ENCODE measurements at regions not wholly inside any gene's neighbourhood (a gene's known extent, or its start where the extent isn't known, plus 50 kb on each side); places are given as distances from the start of the nearest gene placed in this dataset.
"Not testable (repeated sequence)": the region's sequence is repeated elsewhere in the genome, so short reads cannot be mapped to it uniquely, and the experiment has no call there.

- Mint-ChIP-seq H3K4me1 (no peaks in the 10 kb centered on the region), H3K9me3 (no peaks in the 10 kb centered on the region), H3K4me3 (no peak overlapping the region), H3K27me3 (no peaks in the 10 kb centered on the region), H3K36me3 (ENCODE audit: low read depth) (no peaks in the 10 kb centered on the region), H3K27ac (no peak overlapping the region)
- CTCF ChIA-PET: no interaction called here
- no peak for DNase-seq
- POLR2A ChIA-PET: no interaction called here
Observed at GRCh38 chrX:81979806-81980515, 778.1 kb downstream of the SH3BGRL start.

DNA sequence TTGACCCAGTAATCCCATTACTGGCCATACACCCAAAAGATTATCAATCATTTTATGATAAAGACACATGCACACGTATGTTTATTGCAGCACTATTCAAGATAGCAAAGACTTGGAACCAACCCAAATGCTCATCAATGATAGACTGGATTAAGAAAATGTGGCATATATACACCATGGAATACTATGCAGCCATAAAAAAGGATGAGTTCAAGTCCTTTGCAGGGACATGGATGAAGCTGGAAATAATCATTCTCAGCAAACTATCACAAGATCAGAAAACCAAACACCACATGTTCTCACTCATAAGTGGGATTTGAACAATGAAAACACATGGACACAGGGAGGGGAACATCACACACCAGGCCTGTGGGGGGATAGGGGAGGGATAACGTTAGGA, 785.3 kb downstream of the SH3BGRL start:
- CTCF ChIA-PET; H3K36me3 Mint-ChIP-seq (ENCODE audit: low read depth); POLR2A ChIA-PET; DNase-seq; H3K4me1 Mint-ChIP-seq; H3K4me3 Mint-ChIP-seq; H3K27me3 Mint-ChIP-seq; H3K9me3 Mint-ChIP-seq; H3K27ac Mint-ChIP-seq: not testable (repeated sequence)

GRCh38 chrX:81996166-81996565, 794.3 kb downstream of the SH3BGRL start:
- no peak overlapping the region for H3K27ac Mint-ChIP-seq
- H3K4me1 Mint-ChIP-seq: no peaks in the 10 kb centered on the region
- CTCF ChIA-PET: no interaction called here
- H3K9me3 Mint-ChIP-seq: peaks cover 7% of the 10 kb centered on the region
- POLR2A ChIA-PET: no interaction called here
- no peaks in the 10 kb centered on the region for H3K36me3 Mint-ChIP-seq (ENCODE audit: low read depth)
- no peak overlapping the region for H3K4me3 Mint-ChIP-seq
- H3K27me3 Mint-ChIP-seq: no peaks in the 10 kb centered on the region
- no peak for DNase-seq

DNA sequence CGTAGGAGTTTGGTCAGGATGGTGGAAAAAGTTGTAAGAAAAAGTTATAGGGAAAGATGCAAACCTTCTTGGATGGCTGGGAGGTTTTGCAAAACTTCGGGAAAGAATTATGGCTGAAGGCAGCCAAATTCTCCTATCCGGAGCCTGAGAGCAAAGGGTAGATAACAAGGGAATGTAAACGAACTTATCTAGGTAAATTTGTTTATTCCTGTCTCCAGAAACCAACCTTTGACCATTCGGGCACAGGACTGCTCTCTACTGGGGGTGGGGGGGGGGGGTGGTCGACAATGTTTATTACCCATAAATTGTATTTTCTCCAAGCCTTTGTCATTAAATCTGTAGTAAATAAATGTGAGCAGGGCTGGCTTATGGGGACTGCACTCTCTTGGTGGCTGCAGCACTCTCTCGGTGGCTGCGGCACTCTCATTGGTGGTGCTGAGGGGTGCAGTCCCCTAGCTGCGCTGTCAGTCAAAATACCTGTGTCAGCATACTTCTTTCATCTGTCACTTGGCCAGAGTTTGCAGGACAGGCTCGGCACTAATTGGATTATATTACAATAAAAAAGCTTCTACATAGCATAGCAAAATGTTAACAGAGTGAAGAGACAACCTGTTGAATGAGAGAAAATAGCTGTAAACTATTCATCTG, 827.8 kb downstream of the SH3BGRL start:
- H3K36me3 Mint-ChIP-seq (ENCODE audit: low read depth): no peaks in the 10 kb centered on the region
- DNase-seq: no peak
- H3K27ac Mint-ChIP-seq: no peak overlapping the region
- POLR2A ChIA-PET: no interaction called here
- no peaks in the 10 kb centered on the region for H3K9me3 Mint-ChIP-seq
- CTCF ChIA-PET: no interaction called here
- H3K27me3 Mint-ChIP-seq: no peaks in the 10 kb centered on the region
- H3K4me3 Mint-ChIP-seq: no peak overlapping the region
- no peaks in the 10 kb centered on the region for H3K4me1 Mint-ChIP-seq

GRCh38 chrX:82031250-82031649, 829.3 kb downstream of the SH3BGRL start:
- no peaks in the 10 kb centered on the region for H3K9me3 Mint-ChIP-seq
- no peaks in the 10 kb centered on the region for H3K36me3 Mint-ChIP-seq (ENCODE audit: low read depth)
- ChIA-PET CTCF (no interaction called here), POLR2A (no interaction called here)
- H3K4me3 Mint-ChIP-seq: no peak overlapping the region
- no peaks in the 10 kb centered on the region for H3K27me3 Mint-ChIP-seq
- H3K4me1 Mint-ChIP-seq: no peaks in the 10 kb centered on the region
- DNase-seq: no peak
- no peak overlapping the region for H3K27ac Mint-ChIP-seq

DNA sequence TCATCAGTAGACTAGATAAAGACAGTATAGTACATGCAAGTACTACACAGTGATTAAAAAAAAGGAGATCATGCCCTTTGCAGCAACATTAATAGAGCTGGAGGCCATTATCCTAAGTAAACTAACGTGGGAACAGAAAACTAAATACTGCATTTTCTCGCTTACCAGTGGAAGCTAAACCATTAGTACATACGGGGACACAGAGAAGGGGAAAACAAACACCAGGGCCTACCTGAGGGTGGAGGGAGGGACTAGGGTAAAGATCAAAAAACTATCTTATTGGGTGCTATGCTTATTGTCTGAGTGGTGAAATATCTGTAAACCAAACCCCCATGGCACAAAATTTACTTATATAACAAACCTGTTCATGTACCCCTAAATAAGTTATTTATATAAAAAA, 836.9 kb downstream of the SH3BGRL start:
- H3K9me3 Mint-ChIP-seq: peaks cover 3% of the 10 kb centered on the region
- no peak overlapping the region for H3K4me3 Mint-ChIP-seq
- no peaks in the 10 kb centered on the region for H3K27me3 Mint-ChIP-seq
- no peak for DNase-seq
- no peaks in the 10 kb centered on the region for H3K4me1 Mint-ChIP-seq
- no peak overlapping the region for H3K27ac Mint-ChIP-seq
- ChIA-PET POLR2A (no interaction called here), CTCF (no interaction called here)
- H3K36me3 Mint-ChIP-seq (ENCODE audit: low read depth): no peaks in the 10 kb centered on the region

DNA sequence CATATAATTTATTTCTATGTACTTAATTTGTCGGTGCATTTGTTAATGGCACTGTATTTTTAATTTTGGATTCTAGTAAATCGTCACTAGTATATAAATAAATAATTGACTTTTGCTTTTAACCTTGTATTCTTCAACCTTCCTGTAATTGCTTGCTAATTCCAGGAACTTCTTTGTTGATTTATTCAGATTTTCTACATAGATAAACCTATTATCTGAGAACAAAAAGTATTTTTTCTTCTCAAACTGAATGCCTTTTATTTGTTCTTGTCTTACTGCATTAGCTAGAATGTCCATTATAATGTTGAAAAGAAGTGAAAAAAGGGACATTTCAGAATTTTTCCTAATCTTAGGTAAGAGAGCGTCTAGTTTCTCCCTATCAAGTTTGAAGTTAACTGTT, 839.1 kb downstream of the SH3BGRL start:
- ChIA-PET POLR2A (no interaction called here), CTCF (no interaction called here)
- H3K36me3 Mint-ChIP-seq (ENCODE audit: low read depth): no peaks in the 10 kb centered on the region
- DNase-seq: no peak
- H3K27ac Mint-ChIP-seq: no peak overlapping the region
- no peak overlapping the region for H3K4me3 Mint-ChIP-seq
- no peaks in the 10 kb centered on the region for H3K27me3 Mint-ChIP-seq
- peaks cover 3% of the 10 kb centered on the region for H3K9me3 Mint-ChIP-seq
- H3K4me1 Mint-ChIP-seq: no peaks in the 10 kb centered on the region

GRCh38 chrX:82058728-82059127, 856.8 kb downstream of the SH3BGRL start:
- Mint-ChIP-seq H3K4me1 (no peaks in the 10 kb centered on the region), H3K9me3 (no peaks in the 10 kb centered on the region), H3K4me3 (no peak overlapping the region), H3K27ac (no peak overlapping the region), H3K36me3 (ENCODE audit: low read depth) (no peaks in the 10 kb centered on the region), H3K27me3 (no peaks in the 10 kb centered on the region)
- DNase-seq: no peak
- ChIA-PET POLR2A (no interaction called here), CTCF (no interaction called here)

DNA sequence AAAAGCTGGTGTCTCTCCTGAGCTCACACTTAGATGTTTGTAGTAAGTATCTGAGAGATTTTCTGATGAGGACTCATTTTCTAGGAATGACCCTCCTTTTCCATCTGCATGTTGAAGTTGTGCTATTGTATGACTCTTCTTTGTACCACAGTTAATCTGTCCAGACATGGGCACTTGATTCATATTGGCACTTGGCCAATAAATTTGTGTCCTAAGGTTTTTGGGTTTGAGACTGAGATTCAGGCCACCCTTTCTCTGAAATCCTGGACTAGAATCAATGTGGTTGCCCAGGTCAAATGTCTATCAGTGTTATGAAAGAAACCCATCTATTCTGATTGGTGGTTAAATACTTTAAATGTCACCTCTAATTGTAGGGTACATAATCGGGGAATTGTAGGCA, 869.0 kb downstream of the SH3BGRL start:
- no peaks in the 10 kb centered on the region for H3K36me3 Mint-ChIP-seq (ENCODE audit: low read depth)
- H3K9me3 Mint-ChIP-seq: no peaks in the 10 kb centered on the region
- H3K4me1 Mint-ChIP-seq: no peaks in the 10 kb centered on the region
- CTCF ChIA-PET: no interaction called here
- DNase-seq: no peak
- POLR2A ChIA-PET: no interaction called here
- H3K27me3 Mint-ChIP-seq: no peaks in the 10 kb centered on the region
- no peak overlapping the region for H3K4me3 Mint-ChIP-seq
- H3K27ac Mint-ChIP-seq: no peak overlapping the region

DNA sequence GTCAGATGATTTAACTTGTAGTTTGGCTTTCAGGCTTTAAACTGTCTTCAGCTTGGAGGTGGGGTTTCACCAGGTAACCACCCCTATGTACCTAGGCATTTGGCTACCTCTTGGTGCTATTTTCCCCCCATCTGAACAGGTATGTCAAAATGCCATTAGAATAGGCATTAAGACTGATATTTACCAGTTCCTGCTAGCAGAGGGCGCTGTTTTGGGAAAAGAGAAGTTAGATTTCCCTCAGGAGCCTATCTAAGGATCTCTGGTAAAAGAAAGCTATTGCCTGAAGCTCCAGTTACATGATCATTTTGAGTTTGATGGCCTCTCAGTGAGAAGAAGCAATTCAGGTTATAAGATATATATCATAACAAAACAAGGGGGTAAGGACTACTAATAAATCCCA, 879.1 kb downstream of the SH3BGRL start:
- Mint-ChIP-seq H3K27me3 (no peaks in the 10 kb centered on the region), H3K4me3 (no peak overlapping the region), H3K36me3 (ENCODE audit: low read depth) (no peaks in the 10 kb centered on the region), H3K27ac (no peak overlapping the region), H3K9me3 (peaks cover 4% of the 10 kb centered on the region), H3K4me1 (no peaks in the 10 kb centered on the region)
- DNase-seq: no peak
- CTCF ChIA-PET: no interaction called here
- POLR2A ChIA-PET: no interaction called here

DNA sequence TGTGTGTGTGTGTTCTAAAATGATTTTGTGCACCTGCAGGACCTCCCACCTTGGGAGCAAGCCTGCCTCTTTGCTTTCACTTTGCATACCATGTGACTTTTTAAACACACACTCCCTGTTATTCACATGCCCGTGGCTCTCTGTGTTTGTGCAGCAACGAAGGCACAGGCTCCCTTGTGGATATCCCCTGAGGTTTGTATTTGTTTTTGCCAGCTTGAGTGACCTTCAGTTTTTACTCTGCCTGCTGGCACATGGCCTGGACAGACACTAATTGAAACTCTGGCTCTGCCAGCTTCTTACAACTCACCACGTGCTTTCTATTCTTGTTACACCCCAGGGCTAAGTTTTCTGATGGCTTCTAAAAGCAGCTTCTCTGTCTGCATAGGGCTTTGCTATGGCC, 885.8 kb downstream of the SH3BGRL start:
- no peak for DNase-seq
- Mint-ChIP-seq H3K27ac (no peak overlapping the region), H3K4me3 (no peak overlapping the region), H3K27me3 (no peaks in the 10 kb centered on the region), H3K9me3 (peaks cover 4% of the 10 kb centered on the region), H3K36me3 (ENCODE audit: low read depth) (no peaks in the 10 kb centered on the region), H3K4me1 (no peaks in the 10 kb centered on the region)
- ChIA-PET POLR2A (no interaction called here), CTCF (interaction anchor here (0.6 kb wide), 1 partner anchor 130 kb away, joined by 3 read pairs; no protein-coding TSS in a partner anchor)

DNA sequence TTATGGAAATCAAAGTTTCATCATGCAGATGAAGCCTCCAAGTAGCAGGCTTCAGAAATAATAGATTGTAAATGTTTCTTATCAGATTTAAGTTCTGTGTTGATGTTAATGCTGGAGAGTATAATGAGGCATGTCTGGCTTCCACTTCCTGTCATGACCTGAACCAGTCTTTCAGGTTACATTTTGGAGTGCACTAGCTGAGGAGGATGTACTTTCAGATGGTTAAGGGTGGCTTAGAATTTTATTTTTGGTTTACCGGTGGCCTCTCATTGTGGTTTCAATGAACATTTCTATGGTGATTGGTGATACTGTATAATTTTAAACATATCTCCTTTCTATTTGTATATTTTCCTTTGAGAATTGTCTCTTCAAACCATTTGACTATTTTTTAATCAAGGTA, 890.4 kb downstream of the SH3BGRL start:
- H3K27me3 Mint-ChIP-seq: no peaks in the 10 kb centered on the region
- no peaks in the 10 kb centered on the region for H3K9me3 Mint-ChIP-seq
- POLR2A ChIA-PET: no interaction called here
- no peak for DNase-seq
- H3K4me3 Mint-ChIP-seq: no peak overlapping the region
- no peak overlapping the region for H3K27ac Mint-ChIP-seq
- H3K36me3 Mint-ChIP-seq (ENCODE audit: low read depth): no peaks in the 10 kb centered on the region
- CTCF ChIA-PET: no interaction called here
- H3K4me1 Mint-ChIP-seq: no peaks in the 10 kb centered on the region

DNA sequence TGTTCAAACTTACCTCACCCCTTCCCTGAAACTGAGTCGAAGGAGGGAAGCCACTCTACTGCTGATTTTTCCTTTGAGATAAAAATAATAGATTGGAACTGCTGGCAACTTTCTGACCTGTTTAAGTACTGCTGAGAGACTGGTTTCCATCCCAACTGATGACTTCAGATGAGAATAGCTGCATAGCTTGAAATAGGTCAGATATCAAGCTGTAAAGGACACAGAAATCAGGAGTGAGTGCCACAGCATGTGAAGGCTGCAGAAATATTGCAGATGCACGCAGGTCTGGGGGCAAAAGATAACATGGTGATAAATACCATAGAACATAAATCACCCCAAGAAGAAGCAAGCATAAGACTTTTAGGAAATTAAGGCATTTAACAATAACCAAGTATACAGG, 923.2 kb downstream of the SH3BGRL start:
- H3K36me3 Mint-ChIP-seq (ENCODE audit: low read depth): no peaks in the 10 kb centered on the region
- H3K27me3 Mint-ChIP-seq: no peaks in the 10 kb centered on the region
- CTCF ChIA-PET: no interaction called here
- peaks cover 7% of the 10 kb centered on the region for H3K4me1 Mint-ChIP-seq
- H3K4me3 Mint-ChIP-seq: no peak overlapping the region
- no peaks in the 10 kb centered on the region for H3K9me3 Mint-ChIP-seq
- DNase-seq: no peak
- POLR2A ChIA-PET: interaction anchor here (0.7 kb wide), 1 partner anchor 102 kb away, joined by 3 read pairs; no protein-coding TSS in a partner anchor
- H3K27ac Mint-ChIP-seq: no peak overlapping the region
